SK-N-MC (cell line): ENCODE measurements at regions not wholly inside any gene's neighbourhood (a gene's known extent, or its start where the extent isn't known, plus 50 kb on each side); places are given as distances from the start of the nearest gene placed in this dataset.

Source experiments
- EZH2 ChIP-seq: fragments of 200-600 bp; sonication (generic); IDR thresholded peaks from one replicate; pipeline ENCODE4 v1.6.1; 2017; ENCODE audit warnings: antibody characterized with exemption
- FOXP2 ChIP-seq: optimal IDR thresholded peaks from 2 replicates; pipeline ENCODE3; 2011; ENCODE audit warnings: mild to moderate bottlenecking, moderate library complexity; ENCODE audit not compliant: insufficient read depth; ENCODE audit errors: extremely low read length, control extremely low read depth
- POLR2AphosphoS5 ChIP-seq: IDR thresholded peaks from 2 replicates; pipeline ENCODE4 v1.6.1; 2012; ENCODE audit warnings: mild to moderate bottlenecking, low read depth, low read length, borderline replicate concordance

- TF ChIP-seq FOXP2 = no peak
- TF ChIP-seq EZH2 = no peak
- no peak for TF ChIP-seq POLR2AphosphoS5
Measured at GRCh38 chr13:100789481-100789880, 114.9 kb upstream of the TMTC4 start.
